Epithelial cell of prostate (primary cell): ENCODE measurements at regions not wholly inside any gene's neighbourhood (a gene's known extent, or its start where the extent isn't known, plus 50 kb on each side); places are given as distances from the start of the nearest gene placed in this dataset.
"Not testable (repeated sequence)": the region's sequence is repeated elsewhere in the genome, so short reads cannot be mapped to it uniquely, and the experiment has no call there.

Experiments
- DNase-seq: peaks from one replicate; pipeline ENCODE4 v3.0.0-alpha.2; 2011; ENCODE audit warnings: low read depth, low spot score
- H3K27ac ChIP-seq: fragments of 450-650 bp; 2 replicates; pipeline ENCODE4 v1.5.1; 2017; ENCODE audit warnings: mild to moderate bottlenecking

DNA sequence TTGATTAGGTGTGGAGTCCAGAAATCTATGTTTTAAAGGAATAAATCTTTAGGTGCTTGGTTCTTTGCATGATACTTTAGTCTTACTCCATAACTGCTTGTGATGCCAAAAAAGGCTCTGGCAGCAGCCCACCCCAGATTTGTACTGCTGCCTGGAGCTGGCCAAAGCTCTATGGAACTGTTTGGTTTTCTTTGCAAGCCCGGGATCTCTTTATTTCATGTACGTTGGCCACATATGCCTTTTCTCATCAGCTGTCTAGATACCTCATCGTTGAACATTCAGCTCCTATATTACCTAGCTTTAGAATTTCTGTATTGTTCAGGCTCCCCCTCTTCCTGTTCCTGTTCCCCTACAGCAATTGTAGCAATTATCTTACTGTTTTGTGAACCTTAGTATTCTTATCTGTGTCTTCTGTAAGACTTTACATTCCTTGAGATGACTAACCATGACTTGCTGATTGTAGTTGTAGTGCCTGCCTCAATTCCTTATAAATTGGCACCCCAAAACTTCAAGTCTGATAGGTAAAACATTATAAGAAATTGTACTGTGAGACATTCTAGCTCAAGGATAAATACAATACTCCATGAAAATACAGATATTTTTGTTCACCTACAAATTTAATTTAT is 199.4 kb upstream of the GPRIN3 start:
- no peak for DNase-seq
- no peak overlapping the region for H3K27ac ChIP-seq

DNA sequence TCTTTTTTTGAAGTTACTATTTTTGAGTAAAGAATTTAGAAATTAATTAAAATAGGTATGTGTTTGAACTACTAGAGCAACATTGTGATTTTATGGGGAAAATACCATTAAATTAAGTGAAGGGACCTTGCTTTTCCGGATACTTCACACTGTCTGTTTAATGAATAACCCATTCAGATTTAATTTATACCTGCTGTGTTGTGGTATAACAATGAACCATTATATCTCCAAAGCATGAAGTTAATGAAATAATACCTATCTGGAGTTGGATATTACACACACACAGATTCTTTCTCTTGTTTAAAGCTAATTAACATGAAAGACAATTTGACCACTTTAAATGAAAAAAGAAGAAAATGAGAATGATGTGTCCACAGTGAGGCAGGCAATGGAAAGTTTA is 195.0 kb upstream of the GPRIN3 start:
- H3K27ac ChIP-seq, result no peak overlapping the region
- no peak for DNase-seq

DNA sequence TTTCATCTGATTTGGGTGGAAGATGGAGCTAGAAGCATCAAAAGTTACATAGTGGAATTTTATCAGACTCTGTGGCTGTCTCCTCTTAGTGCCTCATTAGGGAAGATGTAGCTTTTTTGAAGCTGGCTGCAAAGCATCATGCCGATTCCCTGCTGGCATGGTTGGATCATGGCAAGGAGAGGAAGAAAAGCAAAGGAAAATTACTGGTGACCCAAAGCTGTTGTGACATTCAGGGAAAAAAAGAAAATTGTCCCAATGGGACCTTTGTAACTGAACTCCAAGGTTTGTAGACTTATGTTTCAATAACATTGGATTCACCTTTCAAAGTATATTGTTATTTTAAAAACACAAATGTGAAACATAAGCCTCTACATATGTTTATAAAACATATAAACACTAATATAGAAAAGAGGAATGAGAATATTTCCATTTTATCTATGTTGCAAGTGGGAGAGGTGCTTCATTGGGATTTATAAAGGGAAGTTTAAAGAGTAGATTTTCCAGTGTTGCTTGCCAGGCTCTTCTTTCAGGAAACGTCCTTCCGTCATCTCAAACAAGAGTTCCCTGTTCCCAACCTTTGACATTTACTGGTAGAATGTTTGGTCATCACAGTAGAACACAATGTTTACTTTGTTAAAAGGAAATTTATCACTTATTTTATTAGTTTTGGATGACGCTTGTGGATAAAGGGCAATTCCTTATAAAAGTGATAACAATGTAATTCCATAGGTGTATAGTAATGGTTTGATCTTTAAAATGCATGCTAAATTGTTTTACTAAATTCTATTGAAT is 190.1 kb upstream of the GPRIN3 start:
- H3K27ac ChIP-seq, result no peak overlapping the region
- no peak for DNase-seq

DNA sequence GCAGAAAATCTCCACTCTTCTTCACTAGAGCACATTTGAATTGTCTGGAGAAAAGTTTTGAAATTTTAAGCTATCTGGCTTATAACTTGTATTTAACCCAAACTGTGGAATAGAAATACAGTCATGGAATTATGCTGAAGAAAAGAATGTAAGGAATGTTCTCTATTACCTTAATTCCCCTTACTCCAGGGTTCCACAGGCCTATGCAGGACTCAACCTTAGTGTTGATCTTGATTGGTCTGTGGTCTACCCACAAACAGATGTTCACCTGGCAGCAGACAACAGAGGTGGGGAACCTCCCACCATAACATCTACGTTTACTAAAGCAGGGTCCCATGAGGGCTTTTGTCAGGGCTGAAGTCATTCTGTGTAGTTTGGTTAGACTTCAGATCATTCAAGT is 189.3 kb upstream of the GPRIN3 start:
- DNase-seq, result no peak
- no peak overlapping the region for H3K27ac ChIP-seq

DNA sequence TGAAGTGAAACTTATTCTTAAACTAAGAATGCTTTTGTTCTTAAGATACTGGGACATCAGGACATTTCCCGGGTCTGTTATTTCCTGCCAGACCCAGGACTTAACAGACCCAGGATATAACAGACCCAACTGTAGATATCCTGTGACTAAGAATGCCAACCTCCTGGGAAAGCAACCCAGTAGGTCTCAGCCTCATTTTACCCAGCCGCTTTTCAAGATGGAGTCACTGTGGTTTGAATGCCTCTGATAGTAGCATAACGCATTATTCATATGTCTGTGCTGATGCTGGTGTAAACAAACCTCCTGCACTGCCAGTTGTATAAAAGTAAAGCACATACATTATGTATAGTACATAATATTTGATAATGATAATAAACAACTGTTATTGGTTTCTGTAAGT is 185.8 kb upstream of the GPRIN3 start:
- no peak for DNase-seq
- no peak overlapping the region for H3K27ac ChIP-seq

DNA sequence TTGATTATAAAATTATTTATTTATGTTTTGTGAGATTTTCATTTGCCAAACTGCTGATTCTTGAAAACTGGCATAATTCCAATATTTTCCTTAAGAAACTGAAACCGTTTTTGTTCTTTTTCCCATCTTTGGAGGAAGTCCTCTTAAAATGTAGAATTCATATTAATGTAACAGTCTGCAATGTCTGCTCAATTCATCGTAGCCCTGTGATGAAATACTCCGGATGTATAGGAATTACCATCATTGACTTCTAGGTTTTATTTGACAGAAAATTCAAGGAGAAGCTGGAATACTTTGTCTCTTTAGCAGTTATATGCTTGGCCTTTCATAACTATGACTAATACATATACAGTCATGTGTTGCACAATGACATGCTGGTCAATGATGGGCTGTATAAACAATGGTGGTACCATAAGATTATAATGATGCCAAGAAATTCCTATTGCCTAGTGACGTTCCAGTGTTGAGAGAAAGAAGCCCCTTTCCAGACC is 185.0 kb upstream of the GPRIN3 start:
- no peak overlapping the region for H3K27ac ChIP-seq
- peak; percentile 20 for DNase-seq

DNA sequence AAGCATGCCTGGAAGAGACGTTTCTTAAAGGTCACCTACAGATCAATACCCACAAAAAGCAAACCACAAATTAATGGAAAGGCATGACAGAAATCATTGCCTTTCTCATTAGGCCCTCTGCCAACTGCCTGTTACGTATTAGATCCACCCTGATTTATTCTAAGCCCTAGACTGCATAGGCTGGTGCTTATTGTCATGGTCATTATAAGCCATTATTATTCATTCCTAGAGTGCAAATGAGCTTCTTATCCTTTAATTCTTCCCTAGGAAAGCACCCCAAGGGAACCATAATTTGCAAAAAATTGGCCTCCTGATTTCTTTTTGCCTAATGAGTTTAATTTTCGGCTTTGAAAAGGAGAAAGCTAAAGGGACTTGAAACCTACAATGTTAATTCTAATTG is 184.2 kb upstream of the GPRIN3 start:
- no peak overlapping the region for H3K27ac ChIP-seq
- DNase-seq, result no peak

DNA sequence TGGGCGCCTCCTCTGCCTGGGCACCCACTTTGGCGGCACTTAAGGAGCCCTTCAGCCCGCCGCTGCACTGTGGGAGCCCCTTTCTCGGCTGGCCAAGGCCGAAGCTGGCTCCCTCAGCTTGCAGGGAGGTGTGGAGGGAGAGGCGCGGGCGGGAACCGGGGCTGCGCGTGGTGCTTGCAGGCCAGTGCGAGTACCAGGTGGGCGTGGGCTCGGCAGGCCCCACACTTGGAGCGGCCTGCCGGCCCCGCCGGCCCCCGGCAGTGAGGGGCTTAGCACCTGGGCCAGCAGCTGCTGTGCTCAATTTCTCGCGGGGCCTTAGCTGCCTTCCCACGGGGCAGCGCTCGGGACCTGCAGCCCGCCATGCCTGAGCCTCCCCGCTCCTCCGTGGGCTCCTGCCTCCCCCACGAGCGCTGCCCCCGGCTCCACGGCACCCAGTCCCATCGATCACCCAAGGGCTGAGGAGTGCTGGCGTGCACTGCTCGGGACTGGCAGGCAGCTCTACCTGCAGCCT is 182.4 kb upstream of the GPRIN3 start:
- not testable (repeated sequence) for DNase-seq, H3K27ac ChIP-seq

DNA sequence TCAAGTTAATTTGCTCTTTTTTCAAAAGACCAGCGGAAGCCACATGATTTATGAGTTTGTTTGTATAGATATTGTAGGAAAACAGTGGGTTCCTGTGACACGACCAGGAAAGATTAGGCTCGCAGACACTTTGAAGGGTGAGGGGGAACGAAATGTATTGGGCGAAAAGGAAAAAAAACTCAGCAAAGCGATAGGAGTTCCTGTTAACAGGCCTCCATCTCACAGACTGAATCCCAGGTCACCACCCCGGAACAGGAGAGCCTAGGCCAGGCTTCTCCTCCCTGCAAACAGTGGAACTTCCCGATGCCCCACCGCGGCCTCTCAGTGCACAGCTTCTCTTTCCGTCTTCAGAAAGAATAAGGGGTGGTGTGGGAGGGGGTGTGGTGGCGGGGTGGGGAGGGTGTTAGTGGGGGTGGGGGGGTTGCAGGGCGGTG is 181.8 kb upstream of the GPRIN3 start:
- DNase-seq, result no peak

DNA sequence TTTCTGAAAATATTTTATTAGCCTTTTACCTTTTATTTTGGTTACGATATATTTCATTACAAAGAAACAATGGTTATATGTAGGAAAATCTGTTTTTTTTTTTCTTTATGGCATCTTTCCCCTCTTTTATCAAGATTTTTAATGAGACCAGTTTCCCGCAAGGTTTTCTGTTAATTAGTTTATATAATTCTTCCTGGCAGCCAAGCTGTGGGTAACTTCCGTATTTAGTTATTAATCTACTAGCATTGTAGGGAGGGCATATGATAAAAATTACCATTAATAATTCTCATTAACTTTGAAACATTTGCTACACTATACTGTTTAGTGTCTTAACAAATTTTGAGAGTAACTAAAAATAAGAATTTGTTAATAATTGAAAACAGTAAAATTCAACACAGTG is 181.1 kb upstream of the GPRIN3 start:
- H3K27ac ChIP-seq, result no peak overlapping the region
- DNase-seq, result no peak

More for the DNA sequence above, 181.8 kb upstream of the GPRIN3 start:
- H3K27ac ChIP-seq, result no peak overlapping the region

DNA sequence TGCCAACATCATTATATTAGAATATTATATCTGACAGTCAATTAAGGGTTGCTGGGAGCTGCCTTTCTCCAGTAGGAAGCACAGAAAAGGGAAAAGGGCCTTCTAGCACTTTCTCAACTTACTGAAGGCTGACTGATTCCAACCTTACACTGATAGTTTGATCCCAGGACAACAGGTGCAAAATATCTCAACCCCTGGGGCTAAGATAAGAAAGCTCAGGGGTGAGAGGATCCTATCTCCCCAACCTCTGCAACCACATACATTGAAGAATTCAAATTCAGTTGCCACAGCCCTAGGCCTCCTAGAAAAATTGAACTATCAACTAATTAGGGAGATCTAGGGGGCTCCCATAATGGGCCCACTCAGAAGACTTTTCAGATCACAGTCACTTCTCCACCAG is 179.1 kb upstream of the GPRIN3 start:
- DNase-seq, result no peak
- H3K27ac ChIP-seq, result no peak overlapping the region

DNA sequence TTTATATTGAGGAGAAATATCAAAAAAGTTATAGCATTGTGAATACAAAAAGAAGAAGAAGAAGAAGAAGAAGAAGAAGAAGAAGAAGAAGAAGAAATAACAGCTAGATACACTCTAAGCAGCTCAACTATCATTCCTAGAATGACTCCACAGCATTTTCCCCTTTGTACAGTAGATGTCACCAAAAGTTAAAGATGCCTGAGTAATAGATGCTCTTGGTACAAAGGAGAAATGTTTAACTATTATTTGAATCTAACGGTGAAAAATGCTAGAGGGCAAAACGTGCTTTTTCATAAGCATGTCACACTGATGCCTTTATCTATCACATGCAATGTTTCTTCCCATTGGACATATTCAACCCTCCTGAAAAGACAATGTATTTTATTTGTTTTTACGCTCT is 178.4 kb upstream of the GPRIN3 start:
- no peak overlapping the region for H3K27ac ChIP-seq
- no peak for DNase-seq

DNA sequence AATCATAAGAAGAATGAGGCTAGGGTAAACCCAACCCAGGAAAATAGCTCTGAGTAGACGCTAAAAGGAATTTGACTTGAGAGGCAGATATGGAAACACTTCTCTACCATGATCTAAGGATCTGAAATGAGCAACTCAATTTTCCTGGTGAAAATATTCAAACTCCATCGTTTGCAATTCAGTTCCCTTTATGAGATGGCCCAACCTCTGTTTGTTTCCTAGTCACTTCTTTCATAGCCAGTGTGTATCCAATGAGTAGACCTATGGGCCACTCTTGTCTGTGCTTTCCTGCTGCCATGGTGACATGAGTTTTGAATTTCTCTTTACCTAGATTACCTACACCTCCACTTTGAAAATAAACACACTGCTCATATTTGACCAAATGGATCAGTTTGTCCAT is 176.2 kb upstream of the GPRIN3 start:
- no peak overlapping the region for H3K27ac ChIP-seq
- no peak for DNase-seq

DNA sequence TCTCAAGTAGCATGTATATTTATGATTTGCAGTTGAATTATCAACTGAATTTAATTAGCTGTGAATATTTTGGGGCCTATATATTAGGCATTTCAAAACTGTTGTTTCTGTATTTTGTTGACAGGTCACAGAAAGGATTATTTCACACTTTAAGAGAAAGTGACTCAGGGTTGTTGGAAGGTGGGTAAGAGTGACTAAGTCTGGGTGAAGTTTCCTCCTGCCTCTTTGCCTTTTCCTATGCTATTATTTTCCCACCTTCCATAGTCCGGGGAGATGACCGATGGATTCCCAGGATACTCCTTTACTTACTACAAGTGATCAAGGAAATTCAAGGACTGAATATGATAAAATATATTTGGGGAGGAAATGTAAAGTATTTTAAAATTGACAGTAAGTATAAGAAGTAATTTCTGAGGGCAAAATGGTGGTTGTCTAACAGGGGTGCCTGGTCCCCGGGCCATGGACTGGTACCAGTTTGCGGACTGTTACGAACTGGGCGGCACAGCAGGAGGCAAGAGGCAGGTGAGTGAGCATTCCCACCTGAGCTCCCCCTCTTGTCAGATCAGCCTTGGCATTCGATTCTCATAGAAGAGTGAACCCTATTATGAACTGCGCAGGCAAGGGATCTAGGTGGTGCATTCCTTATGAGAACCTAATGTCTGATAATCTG is 175.5 kb upstream of the GPRIN3 start:
- DNase-seq, result no peak
- H3K27ac ChIP-seq, result no peak overlapping the region

DNA sequence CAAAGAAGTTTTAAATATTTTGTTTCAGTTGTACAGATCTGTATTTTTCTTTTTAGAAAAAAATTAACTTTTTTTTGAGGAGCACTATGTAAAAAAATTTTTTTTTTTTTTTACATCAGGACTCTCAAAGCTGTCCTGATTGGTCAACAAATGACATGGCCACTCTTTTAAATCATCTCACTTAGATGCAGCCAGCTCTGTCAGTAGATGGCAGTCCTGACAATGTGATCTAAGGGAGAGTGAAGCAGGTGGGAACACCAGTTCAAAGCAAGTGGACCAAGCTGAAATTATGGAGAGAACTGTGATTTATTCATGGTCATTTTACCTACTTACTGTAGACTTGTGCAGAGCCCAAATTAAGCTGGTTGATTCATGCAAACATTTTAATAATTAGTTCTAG is 174.7 kb upstream of the GPRIN3 start:
- no peak for DNase-seq
- H3K27ac ChIP-seq, result no peak overlapping the region

DNA sequence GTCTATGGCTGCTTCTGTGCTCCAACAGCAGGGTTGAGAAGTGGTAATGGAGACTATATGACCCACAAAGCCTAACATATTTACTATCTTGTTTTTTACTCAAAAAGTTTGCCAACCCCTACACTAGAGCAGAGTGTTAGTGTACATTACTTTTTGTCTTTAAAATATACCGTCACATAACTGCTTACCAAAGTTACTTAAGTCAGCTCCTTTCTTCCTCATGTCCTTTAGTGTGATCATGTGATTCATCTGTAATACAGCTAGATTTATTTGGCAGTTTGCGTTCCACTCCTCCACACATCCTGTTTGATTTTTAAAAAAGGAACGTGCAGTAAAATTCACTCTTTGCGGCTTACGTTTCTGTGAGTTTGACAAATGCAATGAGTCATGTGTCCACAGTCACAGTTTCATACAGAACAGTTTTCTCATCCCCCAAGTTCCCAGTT is 162.4 kb upstream of the GPRIN3 start:
- peak overlapping the region; percentile 81 for H3K27ac ChIP-seq
- DNase-seq, result peak; percentile 89

DNA sequence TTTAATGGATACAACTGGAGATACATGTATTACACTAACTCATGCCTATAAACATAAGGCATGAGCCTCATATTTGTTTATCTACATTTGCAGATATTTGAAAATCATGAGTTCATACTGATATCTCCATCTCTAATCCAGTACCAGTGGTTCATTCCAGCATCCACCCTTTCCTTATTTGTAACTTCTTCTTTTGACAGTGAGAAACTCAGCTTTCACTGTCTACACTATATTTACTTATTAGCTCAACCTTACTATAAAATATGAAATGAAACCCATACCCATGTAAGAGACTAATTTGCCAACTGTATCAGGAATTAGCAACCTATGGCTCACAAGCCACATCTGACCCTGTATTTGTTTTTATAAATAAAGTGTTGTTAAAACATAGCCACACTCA is 161.9 kb upstream of the GPRIN3 start:
- peak overlapping the region; percentile 81 for H3K27ac ChIP-seq
- DNase-seq, result no peak

DNA sequence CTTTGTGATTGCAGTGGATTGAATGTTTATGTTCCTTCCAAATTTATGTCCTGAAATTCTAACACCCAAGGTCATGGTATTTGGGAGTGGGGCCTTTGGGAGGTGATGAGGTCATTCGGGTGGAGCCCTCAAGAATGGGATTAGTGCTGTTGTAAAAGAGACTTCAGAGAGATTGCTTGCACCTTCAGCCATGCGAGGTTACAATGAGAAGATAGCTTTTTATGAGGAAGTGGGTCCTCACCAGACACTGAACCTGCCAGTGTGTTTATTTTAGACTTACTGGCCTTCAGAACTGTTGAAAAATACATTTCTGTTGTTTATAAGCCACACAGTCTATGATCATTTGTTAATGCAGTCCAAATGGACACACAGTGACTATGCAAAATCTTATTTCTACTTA is 161.0 kb upstream of the GPRIN3 start:
- H3K27ac ChIP-seq, result no peak overlapping the region
- DNase-seq, result no peak

DNA sequence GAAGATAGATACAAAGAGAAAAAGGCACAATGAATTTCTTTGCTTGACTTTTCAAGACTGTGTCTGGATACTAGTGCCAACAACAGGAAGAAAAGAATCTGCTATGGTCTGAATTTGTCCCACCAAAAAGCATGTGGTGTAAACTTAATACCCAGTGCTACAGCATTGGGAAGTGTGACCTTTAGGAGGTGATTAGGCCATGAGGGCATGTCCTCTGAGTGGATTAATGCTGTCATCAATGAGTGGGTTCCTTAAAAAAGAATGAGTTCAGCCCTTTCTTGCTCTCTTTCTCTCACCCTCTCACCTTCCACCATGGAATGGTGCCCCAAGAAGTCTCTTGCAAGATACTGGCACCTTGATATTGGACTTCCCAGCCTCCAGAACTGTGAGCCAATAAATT is 155.7 kb upstream of the GPRIN3 start:
- no peak overlapping the region for H3K27ac ChIP-seq
- DNase-seq, result no peak

DNA sequence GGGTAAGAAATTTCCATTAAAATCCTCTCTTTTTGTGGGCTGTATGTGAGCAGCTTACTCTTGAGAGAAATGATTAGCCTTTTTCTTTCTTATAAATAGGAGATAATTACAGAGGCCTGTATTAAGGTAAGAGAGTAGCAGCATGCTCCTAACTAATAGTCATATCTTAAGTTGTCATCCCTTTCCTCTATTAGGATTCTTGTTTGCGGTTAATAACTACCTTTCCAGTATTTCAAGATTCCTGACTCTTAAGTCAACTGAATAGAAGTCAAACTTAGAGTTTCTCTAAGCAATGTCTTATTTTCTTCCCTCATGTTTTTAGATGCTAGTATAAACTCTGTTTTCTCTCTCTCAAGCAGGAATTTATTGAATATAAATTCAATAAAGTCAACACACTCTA is 139.9 kb upstream of the GPRIN3 start:
- H3K27ac ChIP-seq, result no peak overlapping the region
- DNase-seq, result peak; percentile 12

DNA sequence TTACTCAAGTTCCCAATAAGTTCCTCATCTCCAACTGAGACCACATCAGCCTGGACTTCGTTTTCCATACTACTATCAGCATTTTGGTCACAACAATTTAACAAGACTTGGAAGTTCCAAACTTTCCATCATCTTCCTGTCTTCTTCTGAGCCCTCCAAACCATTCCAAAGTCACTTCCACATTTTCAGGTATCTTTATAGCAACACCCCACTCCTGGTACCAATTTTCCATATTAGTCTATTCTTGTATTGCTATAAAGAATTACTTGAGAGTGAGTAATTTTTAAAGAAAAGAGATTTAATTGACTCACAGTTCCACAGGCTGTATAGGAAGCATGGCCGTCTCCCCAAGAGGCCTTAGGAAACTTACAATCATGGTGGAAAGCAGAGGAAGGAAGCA is 138.6 kb upstream of the GPRIN3 start:
- H3K27ac ChIP-seq, result no peak overlapping the region
- no peak for DNase-seq
